Left lung (tissue), 4 donors: ENCODE measurements at regions not wholly inside any gene's neighbourhood (a gene's known extent, or its start where the extent isn't known, plus 50 kb on each side); places are given as distances from the start of the nearest gene placed in this dataset.

Source experiments
- ATAC-seq: fragments of 200-7000 bp; cut with Tn5 transposase; one replicate; pipeline ENCODE4 v1.9.1; 2020; ENCODE audit warnings: moderate library complexity
- DNase-seq, 4 donors: peaks; one replicate each; pipeline ENCODE4 v3.0.0-alpha.2; 2013 to 2020
- H3K27ac ChIP-seq, 2 donors: fragments of 200-600 bp; sonication (generic) in 1 of 2; one replicate each; pipeline versions ENCODE4 v1.5.0 to v1.8.0; 2020 to 2021
- H3K27me3 ChIP-seq, 2 donors: fragments of 200-600 bp; sonication (generic) in 1 of 2; one replicate each; pipeline versions ENCODE4 v1.5.0 to v1.8.0; 2020 to 2021
- H3K36me3 ChIP-seq, 2 donors: fragments of 200-600 bp; sonication (generic) in 1 of 2; one replicate each; pipeline versions ENCODE4 v1.5.0 to v1.8.0; 2020 to 2021
- H3K4me1 ChIP-seq, 2 donors: fragments of 200-600 bp; one replicate each; pipeline ENCODE4 v1.8.0; 2021
- H3K4me3 ChIP-seq, 2 donors: fragments of 200-600 bp; sonication (generic) in 1 of 2; one replicate each; pipeline versions ENCODE4 v1.5.0 to v1.8.0; 2020 to 2021; ENCODE audit warnings: mild to moderate bottlenecking in 1 of 2
- H3K9me3 ChIP-seq, 2 donors: fragments of 200-600 bp; sonication (generic) in 1 of 2; one replicate each; pipeline versions ENCODE4 v1.5.0 to v1.8.0; 2020 to 2021
- intact Hi-C, 2 donors: fragments of 100-400 bp; cut with DNase I; formaldehyde crosslinking; loops; one replicate each; pipeline versions ENCODE4 v1.11.2 to v1.14.2; 2022
- TF ChIP-seq, protein P1 (sequence below), 2 donors: fragments of 200-600 bp; sonication (generic) in 1 of 2; IDR thresholded peaks; one replicate each; pipeline versions ENCODE4 v1.5.0 to v1.8.0; 2021; ENCODE audit warnings: antibody characterized with exemption in 2 of 2
- donor health status: DM: no; HTN: yes; CAD: no.
- donor health status: DM: no; HTN: no; CAD: no.

DNA sequence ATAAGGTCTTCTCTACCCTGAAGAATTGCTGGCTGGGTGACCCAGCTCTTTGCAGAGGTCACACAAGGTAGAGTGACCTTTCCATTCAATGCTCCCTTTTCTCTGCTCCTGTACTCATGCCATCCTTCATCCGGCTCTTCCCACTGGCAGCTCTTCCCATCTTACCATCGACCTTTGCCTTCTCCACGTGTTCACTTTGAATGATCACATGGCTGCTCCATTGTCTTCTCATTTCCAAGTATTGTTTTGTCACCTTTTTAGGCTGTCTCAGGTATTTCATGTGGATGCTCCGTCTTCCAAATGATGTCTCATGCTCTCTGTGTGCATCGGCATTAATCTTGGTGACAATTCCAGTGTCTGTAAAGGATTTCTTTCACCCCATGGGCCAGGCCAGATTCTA lies 76.6 kb upstream of the ONECUT1 start:
- ATAC-seq (no peak), DNase-seq (no peak)
- no peak overlapping the region for H3K4me3 ChIP-seq
- H3K27ac ChIP-seq: no peak overlapping the region
- no peaks in the 10 kb centered on the region for H3K4me1 ChIP-seq
- no peaks in the 10 kb centered on the region for H3K36me3 ChIP-seq
- intact Hi-C loops: no loop called here
- TF ChIP-seq, protein P1, sequence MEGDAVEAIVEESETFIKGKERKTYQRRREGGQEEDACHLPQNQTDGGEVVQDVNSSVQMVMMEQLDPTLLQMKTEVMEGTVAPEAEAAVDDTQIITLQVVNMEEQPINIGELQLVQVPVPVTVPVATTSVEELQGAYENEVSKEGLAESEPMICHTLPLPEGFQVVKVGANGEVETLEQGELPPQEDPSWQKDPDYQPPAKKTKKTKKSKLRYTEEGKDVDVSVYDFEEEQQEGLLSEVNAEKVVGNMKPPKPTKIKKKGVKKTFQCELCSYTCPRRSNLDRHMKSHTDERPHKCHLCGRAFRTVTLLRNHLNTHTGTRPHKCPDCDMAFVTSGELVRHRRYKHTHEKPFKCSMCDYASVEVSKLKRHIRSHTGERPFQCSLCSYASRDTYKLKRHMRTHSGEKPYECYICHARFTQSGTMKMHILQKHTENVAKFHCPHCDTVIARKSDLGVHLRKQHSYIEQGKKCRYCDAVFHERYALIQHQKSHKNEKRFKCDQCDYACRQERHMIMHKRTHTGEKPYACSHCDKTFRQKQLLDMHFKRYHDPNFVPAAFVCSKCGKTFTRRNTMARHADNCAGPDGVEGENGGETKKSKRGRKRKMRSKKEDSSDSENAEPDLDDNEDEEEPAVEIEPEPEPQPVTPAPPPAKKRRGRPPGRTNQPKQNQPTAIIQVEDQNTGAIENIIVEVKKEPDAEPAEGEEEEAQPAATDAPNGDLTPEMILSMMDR (IDR thresholded peaks at IDR 0.05): no peak
- H3K9me3 ChIP-seq: peaks cover 0 to 2% of the 10 kb centered on the region in 2 donors
- peaks cover 0 to 10% of the 10 kb centered on the region in 2 donors for H3K27me3 ChIP-seq

DNA sequence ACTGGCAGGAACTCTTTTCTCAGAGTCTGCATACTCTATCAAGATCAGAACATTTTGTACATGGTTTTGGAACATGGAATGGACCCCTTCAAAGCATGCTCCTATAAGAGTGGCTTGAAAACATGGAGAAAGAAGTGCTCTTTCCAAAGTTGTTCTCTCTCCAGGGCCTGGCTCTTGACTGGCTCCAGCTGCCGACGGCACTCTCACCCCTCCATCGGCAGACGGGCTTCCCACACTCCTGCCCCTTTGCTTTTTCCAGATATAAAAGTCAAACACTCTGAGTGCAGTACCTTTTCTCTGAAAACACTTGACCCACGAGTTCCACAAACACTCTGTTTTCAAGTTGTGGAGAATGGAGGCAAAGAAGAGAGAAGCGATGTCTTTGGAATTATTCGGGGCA lies 72.5 kb upstream of the ONECUT1 start:
- Histone ChIP-seq H3K4me1 (no peaks in the 10 kb centered on the region), H3K27me3 (peaks cover 0 to 24% of the 10 kb centered on the region in 2 donors), H3K4me3 (no peak overlapping the region), H3K9me3 (peaks cover 0 to 2% of the 10 kb centered on the region in 2 donors), H3K36me3 (no peaks in the 10 kb centered on the region), H3K27ac (no peak overlapping the region)
- ATAC-seq (peak; percentile 66), DNase-seq (peak in 2 of 4 donors; percentile 10 to 30)
- TF ChIP-seq, protein P1 (IDR thresholded peaks at IDR 0.05): no peak
- intact Hi-C loops: no loop called here

DNA sequence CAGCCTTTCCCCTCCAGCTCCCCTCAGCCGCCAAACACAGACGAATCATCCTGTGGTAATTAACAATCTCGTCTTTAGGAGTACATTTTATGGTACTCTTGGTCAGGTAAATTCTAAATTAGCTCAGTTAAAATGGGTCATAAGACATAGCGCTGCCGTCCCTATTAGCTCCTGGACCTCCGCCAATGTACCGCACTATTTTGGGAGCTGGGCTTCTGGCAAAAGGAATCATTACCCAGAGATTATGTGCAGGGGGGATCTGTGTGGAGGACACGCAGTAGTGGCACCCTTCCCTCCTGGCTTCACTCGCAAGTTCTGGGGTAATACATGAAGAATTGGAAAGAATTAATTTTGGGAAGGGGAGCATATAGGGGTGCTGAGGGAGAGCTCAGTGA lies 68.6 kb upstream of the ONECUT1 start:
- no peaks in the 10 kb centered on the region for H3K36me3 ChIP-seq
- no peak overlapping the region for H3K4me3 ChIP-seq
- DNase-seq (no peak), ATAC-seq (no peak)
- H3K27me3 ChIP-seq: peaks cover 0 to 55% of the 10 kb centered on the region in 2 donors
- intact Hi-C loops: no loop called here
- TF ChIP-seq, protein P1 (IDR thresholded peaks at IDR 0.05): no peak
- no peaks in the 10 kb centered on the region for H3K9me3 ChIP-seq
- no peaks in the 10 kb centered on the region for H3K4me1 ChIP-seq
- no peak overlapping the region for H3K27ac ChIP-seq

DNA sequence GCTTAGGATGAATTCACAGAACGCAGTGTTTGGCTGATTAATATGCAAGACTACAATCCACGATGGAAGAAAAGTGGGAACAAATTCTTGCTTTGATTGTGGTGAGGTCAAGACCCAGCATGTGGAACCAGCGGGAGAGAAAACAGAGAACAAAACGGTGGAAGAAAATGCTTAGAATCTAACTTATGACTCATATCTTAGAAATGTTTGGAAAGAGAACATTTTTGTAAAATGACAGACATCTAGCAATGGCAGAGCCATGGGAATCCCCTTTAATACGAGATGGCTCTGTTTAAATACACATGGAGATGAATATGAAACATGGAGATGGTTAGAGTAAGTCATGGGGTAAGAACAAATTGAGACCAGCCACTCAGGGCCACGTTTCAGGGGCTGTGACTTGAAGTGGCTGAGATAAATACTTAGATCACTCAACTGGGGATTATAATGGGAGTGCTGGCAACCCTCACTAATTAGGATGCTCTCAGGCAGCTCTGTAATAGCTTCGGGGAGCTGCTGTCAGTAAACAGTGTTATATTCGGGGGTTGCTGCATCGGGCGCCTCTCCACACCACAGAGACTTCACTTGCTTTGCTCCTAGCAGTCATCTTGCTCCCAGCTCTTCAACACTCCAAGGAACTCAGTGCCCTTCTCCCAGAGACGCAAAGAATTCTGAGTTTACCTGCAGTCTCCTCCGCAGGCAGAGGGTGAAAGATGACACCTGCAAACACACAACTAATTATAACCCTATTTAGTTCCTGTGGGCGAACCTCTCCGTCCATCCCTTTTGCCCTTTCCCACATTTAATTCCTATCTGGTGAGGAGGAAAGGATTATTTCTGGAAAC lies 68.0 kb upstream of the ONECUT1 start:
- Histone ChIP-seq H3K4me3 (no peak overlapping the region), H3K27ac (no peak overlapping the region), H3K36me3 (no peaks in the 10 kb centered on the region), H3K4me1 (no peaks in the 10 kb centered on the region), H3K9me3 (no peaks in the 10 kb centered on the region), H3K27me3 (peaks cover 0 to 55% of the 10 kb centered on the region in 2 donors)
- DNase-seq: no peak
- TF ChIP-seq, protein P1 (IDR thresholded peaks at IDR 0.05): no peak
- intact Hi-C loops: no loop called here
- no peak for ATAC-seq

DNA sequence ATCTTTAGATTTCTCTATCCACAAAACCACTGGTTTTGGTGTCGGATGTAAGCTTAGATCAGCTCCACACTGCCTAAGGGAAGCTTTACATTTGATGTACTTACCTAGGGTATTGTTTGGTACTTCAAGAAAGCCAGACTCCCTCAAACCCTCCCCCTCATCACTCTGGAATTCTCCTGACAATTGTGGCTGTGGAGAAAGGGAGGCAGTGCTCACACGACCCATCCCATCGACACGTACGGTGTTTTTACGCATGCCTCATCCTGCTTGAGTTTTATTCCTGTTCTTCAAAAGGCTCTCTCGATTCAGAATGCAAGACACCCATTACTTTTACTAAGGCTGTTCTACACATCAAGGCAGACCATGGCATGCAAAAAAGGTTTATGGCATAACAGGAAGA lies 67.3 kb upstream of the ONECUT1 start:
- Histone ChIP-seq H3K27me3 (peaks cover 0 to 55% of the 10 kb centered on the region in 2 donors), H3K27ac (no peak overlapping the region), H3K4me1 (no peaks in the 10 kb centered on the region), H3K36me3 (no peaks in the 10 kb centered on the region), H3K9me3 (no peaks in the 10 kb centered on the region), H3K4me3 (no peak overlapping the region)
- intact Hi-C loops: no loop called here
- ATAC-seq (no peak), DNase-seq (no peak)
- TF ChIP-seq, protein P1 (IDR thresholded peaks at IDR 0.05): no peak
